HTR-8/SVneo (cell line): ENCODE measurements at regions not wholly inside any gene's neighbourhood (a gene's known extent, or its start where the extent isn't known, plus 50 kb on each side); places are given as distances from the start of the nearest gene placed in this dataset.
A peak's percentile ranks its signal among the peaks of the same experiment; 100 is the strongest.
"Not testable (repeated sequence)": the region's sequence is repeated elsewhere in the genome, so short reads cannot be mapped to it uniquely, and the experiment has no call there.

Source experiments
- DNase-seq: peaks from one replicate; pipeline ENCODE4 v3.0.0; 2011; ENCODE audit warnings: low spot score, mixed read lengths; ENCODE audit not compliant: insufficient read length
- FAIRE-seq: peaks from 2 replicates; lab custom pipeline; 2011; peaks lifted over from hg19 to GRCh38; lab: Jason Lieb, UNC

GRCh38 chr2:176560296-176560695 lies 291.1 kb downstream of the MTX2 start:
- DNase-seq: no peak
- no peak for FAIRE-seq

DNA sequence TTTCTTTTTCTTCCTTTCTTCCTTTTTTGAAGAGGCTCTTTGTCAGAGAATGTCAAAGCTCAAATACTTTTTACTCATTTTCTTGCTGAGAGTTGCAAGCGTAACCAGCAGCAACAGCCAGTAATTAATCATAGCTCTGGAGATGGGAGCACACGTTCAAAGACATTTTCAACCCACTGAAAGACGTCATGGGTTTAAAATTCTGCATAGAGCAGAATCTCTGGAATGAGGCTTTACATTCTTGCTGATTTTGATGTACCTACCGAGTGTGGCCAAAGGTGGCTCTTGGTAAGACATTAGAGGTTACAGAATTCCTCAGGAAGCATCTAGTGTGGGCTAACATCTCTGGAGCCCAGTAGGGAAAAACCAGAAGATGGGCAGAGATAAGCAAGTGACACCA lies 292.5 kb downstream of the MTX2 start:
- FAIRE-seq (no peak), DNase-seq (peak; percentile 10)

GRCh38 chr2:176562359-176563078 lies 293.3 kb downstream of the MTX2 start:
- FAIRE-seq: peak; percentile 89
- DNase-seq: peak; percentile 42

DNA sequence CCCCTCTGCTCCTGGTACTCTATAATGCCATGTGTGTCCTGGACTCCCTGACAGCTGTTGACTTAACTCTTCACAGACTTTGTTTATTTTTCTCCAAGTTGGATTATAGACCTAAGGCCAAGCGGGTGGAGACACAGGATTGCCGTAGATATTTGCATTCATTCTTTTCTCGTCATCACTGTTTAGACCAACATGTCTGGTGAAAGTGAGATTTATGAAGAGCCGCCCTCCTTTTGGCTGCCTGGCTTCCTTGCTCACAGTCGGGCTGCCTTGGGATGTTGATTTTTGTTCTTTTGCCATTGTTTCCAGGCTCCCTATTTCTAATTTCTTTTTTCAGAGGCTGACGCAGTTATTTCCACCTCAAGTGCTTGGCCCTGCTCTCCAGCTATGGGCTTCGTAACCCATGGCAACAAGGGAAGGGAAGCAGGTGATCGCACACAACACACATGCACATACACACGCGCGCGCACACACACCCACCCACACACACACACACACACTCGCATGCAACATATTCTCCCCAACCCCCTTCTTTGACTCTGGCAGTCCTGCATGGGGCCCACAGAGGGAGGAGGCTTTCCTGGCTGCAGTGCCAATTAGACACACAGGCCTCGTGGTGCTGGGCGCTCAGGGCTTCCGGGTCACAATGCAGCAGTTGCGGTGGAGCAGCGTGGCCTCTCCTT lies 296.5 kb downstream of the MTX2 start:
- FAIRE-seq (no peak), DNase-seq (no peak)

DNA sequence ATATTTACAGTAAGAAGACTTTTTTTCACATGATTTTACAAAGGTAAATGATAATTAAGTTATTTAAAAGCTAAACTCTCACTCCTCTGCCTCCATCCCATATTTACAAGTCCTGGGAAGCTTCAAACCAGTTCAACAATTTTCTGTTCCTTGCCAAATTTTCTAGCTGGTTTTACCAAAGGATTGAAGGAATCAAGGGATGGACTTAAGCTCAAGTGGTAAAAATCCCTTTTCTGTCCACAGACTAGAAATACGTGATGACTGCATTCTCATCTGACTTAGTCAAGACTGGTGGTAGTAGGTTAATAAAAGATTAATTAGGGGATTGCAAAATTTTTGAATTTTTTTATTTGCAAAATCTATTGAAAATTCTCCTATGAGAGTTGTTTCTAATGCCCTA lies 297.3 kb downstream of the MTX2 start:
- no peak for FAIRE-seq

DNA sequence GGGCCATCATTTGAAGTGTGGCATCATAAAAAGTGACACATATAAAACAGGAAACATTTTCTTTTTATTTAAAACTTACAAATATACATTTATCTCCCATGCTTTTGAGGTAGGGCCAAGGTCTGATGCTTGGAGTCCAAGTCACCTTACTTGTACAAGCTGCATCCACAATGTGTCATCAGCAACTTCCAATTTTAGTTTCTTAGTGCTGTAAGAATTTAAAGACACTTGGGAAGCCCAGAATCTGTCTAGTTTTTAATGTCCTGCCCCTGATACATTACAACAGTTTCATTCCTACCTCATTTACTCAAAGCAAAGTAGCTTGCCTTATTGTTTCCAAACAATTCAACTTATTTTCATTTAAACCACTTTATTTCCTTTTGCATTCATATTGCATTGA lies 297.7 kb downstream of the MTX2 start:
- FAIRE-seq (no peak), DNase-seq (no peak)

More for the DNA sequence above, 297.3 kb downstream of the MTX2 start:
- DNase-seq: no peak

DNA sequence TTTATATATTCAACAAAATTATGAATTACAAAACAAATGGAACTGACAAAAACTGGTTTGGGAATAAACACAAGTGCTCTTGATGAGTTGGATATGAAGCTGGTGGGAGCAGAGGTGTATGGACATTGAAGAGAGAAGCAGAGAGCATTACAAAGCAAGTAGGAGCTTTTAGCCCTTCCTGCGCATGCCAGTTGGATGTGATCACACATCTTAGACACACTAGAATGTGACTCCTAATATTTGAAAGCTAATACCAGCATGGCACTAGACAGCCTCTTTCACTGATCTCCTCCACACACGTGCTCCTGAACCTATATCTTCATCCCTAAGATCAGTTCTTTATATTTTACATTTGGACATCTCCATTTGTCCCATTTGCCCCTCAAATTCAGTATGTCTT lies 298.1 kb downstream of the MTX2 start:
- FAIRE-seq: no peak
- no peak for DNase-seq

- FAIRE-seq (no peak), DNase-seq (no peak)
Measured at GRCh38 chr2:176569574-176569973, 300.3 kb downstream of the MTX2 start.

DNA sequence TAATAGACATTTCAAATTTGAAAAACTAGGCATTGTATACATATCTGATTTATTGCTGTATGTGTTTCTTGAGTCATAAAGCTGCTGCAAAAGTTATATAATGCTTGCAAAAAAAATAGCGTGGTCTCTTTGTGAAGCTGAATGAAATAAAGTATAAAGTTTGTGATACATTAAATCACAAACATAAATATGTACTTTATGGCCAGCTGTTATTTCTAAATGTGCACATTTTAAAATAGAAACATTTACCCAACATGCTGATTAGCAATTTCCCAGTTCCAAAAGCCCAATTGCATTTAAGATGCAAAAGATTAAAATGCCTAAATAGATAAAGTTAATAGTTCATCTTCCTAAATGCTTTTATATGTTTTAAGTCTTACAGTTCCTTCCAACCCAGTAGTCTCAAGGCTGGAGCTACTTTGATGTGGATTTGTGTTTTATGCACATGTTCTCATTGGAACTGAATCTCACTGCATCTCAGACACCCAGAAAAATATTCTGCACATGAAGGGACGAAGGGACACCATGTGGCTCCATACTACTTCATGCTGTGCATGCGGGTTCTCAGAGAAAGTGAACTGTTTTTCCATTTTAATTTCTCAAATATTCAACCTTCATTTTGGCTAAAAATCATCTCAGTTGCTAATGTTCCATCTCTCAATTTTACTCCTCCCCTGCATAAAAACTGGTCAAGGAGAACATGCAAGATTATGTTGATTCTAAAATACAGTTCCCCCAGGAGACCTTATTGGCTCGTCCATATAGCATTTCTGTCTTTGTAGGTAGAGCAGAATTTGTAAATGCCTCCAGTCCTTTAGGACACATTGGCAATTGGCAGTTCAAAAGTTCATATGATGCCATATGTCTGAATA lies 304.6 kb downstream of the MTX2 start:
- FAIRE-seq: no peak

DNA sequence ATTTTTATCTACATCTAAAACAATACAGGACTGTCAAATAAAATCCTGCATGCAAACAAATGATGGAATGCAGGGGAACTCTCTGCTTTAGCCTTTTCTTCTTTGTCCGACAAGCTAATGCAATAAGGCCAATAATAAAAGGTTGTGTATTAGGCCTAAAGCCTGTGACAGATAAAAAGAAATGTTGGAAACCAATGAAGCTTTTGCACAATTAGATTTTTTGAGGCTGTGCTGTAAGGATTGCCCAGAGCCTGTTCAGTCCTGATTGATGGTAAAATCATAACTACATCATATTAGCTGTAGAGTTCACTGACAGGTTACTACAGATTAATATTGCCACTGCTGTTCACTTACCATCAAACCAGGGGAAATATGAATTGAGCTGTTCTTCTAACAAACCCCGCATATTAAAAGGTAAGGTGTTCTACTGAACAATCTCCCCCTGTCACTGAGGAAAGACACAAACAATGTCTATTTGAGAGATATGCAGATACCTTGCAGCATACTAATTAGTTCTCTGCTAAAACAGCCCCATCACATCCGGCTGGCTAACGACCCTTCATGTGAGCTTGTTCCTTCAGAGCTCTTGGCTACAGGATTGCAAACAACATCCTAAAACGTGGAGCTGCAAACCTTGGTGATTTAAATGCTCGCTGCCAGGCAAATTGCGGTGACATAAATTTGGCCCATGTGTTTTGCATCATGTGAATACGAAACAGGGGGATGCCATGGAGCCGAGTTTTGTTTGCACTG lies 305.4 kb downstream of the MTX2 start:
- DNase-seq (no peak), FAIRE-seq (peak; percentile 52)

More for the DNA sequence above, 304.6 kb downstream of the MTX2 start:
- DNase-seq: no peak

DNA sequence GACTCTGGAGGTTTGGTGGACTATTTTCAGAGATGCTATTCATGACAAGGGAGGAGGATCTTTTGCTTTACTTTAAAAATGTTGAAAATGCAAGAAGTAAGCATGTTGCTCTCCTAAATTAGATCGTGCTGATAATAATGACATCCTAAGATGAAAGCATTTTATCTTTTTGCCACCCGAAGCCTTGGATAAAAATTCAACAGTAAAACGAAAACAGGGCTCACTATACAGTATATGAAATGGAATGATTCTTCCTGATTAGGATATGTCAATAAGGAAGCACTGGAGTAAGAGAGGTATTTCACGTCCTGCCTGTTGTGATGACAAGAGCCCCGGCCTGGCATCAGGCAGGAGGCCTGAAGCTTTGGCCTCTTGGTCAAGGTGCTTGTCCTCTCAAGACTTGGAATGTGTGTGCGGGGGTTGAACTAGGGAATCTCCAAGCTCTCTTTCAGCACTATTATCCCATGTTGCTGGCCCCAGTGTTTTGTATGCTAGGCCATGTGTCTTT lies 306.0 kb downstream of the MTX2 start:
- no peak for DNase-seq
- FAIRE-seq: no peak

GRCh38 chr2:176577054-176577453 lies 307.8 kb downstream of the MTX2 start:
- DNase-seq (no peak), FAIRE-seq (peak; percentile 20)

- FAIRE-seq, DNase-seq: not testable (repeated sequence)
Measured at GRCh38 chr2:176578292-176578691, 309.1 kb downstream of the MTX2 start.

GRCh38 chr2:176579608-176580007 lies 310.4 kb downstream of the MTX2 start:
- DNase-seq (no peak), FAIRE-seq (no peak)

- FAIRE-seq (no peak), DNase-seq (no peak)
Measured at GRCh38 chr2:176581557-176582165, 312.4 kb downstream of the MTX2 start.

DNA sequence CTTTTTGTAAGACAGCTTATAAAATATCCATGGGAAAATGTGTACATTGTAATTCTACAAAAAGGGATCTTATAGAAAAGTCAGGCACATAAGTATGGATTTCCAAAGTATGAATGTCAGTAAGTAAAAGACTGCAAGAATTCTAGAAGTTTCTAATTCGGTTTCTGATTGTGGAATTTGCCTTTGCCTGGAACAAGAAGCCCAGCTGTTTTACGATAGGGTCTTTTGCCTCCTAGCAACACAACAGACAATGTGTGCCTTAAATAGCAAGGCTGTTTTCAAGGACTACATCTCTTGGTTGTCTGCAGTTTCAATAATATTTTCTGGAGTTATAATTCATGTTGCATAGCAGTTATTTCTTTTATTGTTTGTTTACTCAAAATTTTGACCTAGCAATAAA lies 312.9 kb downstream of the MTX2 start:
- DNase-seq (no peak), FAIRE-seq (no peak)

- FAIRE-seq: peak; percentile 51
Measured at GRCh38 chr2:176582990-176583481, 313.8 kb downstream of the MTX2 start.

DNA sequence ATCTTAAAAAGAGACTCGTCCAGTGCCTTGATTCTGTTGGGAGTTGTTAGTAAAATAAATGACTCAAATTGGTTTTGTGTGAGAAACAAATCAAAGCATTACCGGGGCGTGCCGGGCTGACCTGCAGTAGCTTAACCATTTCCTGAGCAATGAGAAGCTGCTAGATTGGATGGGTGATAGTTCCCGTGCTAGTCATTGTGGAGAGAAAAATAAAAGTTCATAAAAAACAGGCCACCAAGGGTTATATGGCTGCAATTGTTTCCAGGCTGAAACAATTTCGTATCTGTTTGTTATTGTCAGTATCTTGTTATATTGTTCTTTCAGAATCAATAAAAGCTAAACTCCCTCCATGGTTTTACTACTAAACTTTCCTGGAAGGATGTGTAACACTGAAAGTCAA lies 314.4 kb downstream of the MTX2 start:
- DNase-seq: peak; percentile 7
- FAIRE-seq: no peak

More at GRCh38 chr2:176582990-176583481, 313.8 kb downstream of the MTX2 start:
- peak; percentile 53 for DNase-seq

DNA sequence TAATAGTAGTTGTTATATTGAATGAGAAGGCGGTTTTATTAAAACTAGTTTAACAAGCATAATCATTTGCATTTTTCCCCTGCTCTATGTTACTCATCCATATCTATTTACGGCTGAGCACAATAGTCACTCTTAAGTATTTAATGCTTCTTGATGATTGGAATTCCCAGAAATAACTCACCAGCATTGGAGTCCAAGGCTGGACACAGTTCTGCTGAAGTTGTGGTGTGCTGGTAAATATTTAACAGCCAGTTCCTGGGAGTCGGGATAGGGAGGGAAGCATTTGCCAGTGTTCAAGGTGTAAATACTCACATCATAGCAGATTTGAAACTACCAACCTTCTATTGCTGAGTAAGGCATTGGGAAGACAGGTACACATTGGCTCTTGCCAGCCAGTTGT lies 315.1 kb downstream of the MTX2 start:
- FAIRE-seq: no peak

More for the DNA sequence above, 315.1 kb downstream of the MTX2 start:
- DNase-seq: no peak
